22Rv1 (cell line): ENCODE measurements at regions not wholly inside any gene's neighbourhood (a gene's known extent, or its start where the extent isn't known, plus 50 kb on each side); places are given as distances from the start of the nearest gene placed in this dataset.

Experiments used
- ZFX ChIP-seq: fragments of 450-650 bp; IDR thresholded peaks from 2 replicates; pipeline ENCODE4 v1.6.1; 2017; ENCODE audit warnings: antibody characterized with exemption, borderline replicate concordance
- TF ChIP-seq, protein P1 (sequence below): fragments of 450-650 bp; IDR thresholded peaks from 2 replicates; pipeline ENCODE4 v1.5.1; 2017; ENCODE audit warnings: mild to moderate bottlenecking

DNA sequence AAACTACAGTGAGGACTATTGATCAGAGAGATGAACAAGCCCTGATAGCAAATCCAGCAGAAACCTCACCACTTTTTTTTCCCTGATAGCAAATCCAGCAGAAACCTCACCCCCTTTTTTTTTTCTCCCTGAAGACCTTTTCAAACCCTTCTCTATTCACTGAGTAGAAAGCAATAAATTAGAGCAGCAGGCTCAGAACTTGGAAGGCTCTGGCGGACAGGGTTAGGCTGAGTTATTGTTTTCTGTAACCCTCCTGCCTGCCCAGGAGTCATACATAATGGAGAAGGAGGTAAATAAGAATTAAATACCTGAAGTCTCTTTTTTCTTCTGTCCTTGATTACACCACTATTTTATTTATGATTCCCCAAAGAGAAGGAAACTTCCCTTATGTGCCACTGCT is 136.3 kb upstream of the SNX2 start:
- TF ChIP-seq, protein P1, sequence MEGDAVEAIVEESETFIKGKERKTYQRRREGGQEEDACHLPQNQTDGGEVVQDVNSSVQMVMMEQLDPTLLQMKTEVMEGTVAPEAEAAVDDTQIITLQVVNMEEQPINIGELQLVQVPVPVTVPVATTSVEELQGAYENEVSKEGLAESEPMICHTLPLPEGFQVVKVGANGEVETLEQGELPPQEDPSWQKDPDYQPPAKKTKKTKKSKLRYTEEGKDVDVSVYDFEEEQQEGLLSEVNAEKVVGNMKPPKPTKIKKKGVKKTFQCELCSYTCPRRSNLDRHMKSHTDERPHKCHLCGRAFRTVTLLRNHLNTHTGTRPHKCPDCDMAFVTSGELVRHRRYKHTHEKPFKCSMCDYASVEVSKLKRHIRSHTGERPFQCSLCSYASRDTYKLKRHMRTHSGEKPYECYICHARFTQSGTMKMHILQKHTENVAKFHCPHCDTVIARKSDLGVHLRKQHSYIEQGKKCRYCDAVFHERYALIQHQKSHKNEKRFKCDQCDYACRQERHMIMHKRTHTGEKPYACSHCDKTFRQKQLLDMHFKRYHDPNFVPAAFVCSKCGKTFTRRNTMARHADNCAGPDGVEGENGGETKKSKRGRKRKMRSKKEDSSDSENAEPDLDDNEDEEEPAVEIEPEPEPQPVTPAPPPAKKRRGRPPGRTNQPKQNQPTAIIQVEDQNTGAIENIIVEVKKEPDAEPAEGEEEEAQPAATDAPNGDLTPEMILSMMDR = no peak
- TF ChIP-seq ZFX = no peak
